H1 (cell line): ENCODE measurements at regions not wholly inside any gene's neighbourhood (a gene's known extent, or its start where the extent isn't known, plus 50 kb on each side); places are given as distances from the start of the nearest gene placed in this dataset.

Source experiments
- CBX5 ChIP-seq: fragments of 300-800, 300-1000 bp; sonication (generic); IDR thresholded peaks from 2 replicates; pipeline ENCODE4 v1.7.1; 2016; ENCODE audit warnings: antibody characterized with exemption, low read length, low read depth
- CHD2 ChIP-seq: IDR thresholded peaks from 2 replicates; pipeline ENCODE4 v1.6.1; 2012; ENCODE audit warnings: low read length, improper control_type of control experiment
- EGR1 ChIP-seq: IDR thresholded peaks from 2 replicates; pipeline ENCODE4 v1.6.1; 2011; ENCODE audit warnings: low read depth, low read length, borderline replicate concordance
- GTF2F1 ChIP-seq: IDR thresholded peaks from 2 replicates; pipeline ENCODE4 v1.6.1; 2012; ENCODE audit warnings: low read depth, low read length, improper control_type of control experiment, borderline replicate concordance
- KDM4A ChIP-seq: IDR thresholded peaks from one replicate; pipeline ENCODE4 v1.7.1; 2012; ENCODE audit warnings: low read depth, mild to moderate bottlenecking, moderate library complexity, low read length, inconsistent platforms; ENCODE audit not compliant: severe bottlenecking
- NRF1 ChIP-seq: IDR thresholded peaks from 2 replicates; pipeline ENCODE4 v1.6.1; 2011; ENCODE audit warnings: mild to moderate bottlenecking, low read depth, low read length, improper control_type of control experiment
- POU5F1 ChIP-seq: IDR thresholded peaks from 2 replicates; pipeline ENCODE4 v1.6.1; 2011; ENCODE audit warnings: low read depth, mild to moderate bottlenecking, low read length, moderate library complexity
- RAD21 ChIP-seq, 2 experiments: IDR thresholded peaks in 1 of 2; conservative IDR thresholded peaks in 1 of 2; 2 replicates each; pipeline ENCODE4 v1.6.1; 2011; ENCODE audit warnings: low read depth in 2 of 2, low read length in 2 of 2, improper control_type of control experiment in 1 of 2, inconsistent platforms in 1 of 2, mild to moderate bottlenecking in 1 of 2, moderate library complexity in 1 of 2
- SIN3A ChIP-seq, 2 experiments: IDR thresholded peaks in 1 of 2; conservative IDR thresholded peaks in 1 of 2; 2 replicates each; pipeline ENCODE4 v1.6.1; 2011 to 2012; ENCODE audit warnings: low read length in 2 of 2, improper control_type of control experiment in 1 of 2, low read depth in 1 of 2, mild to moderate bottlenecking in 1 of 2
- TEAD4 ChIP-seq: IDR thresholded peaks from 2 replicates; pipeline ENCODE4 v1.6.1; 2012; ENCODE audit warnings: low read depth, low read length, inconsistent platforms, mixed read lengths
- YY1 ChIP-seq: IDR thresholded peaks from 2 replicates; pipeline ENCODE4 v1.6.1; 2011; ENCODE audit warnings: low read depth, mild to moderate bottlenecking, low read length
- ZNF274 ChIP-seq: IDR thresholded peaks from 2 replicates; pipeline ENCODE4 v1.7.0; 2012; ENCODE audit warnings: low read length, borderline replicate concordance; ENCODE audit errors: extremely low read depth
- TF ChIP-seq, protein P1 (sequence below), 3 experiments: IDR thresholded peaks; 1 replicate in 2 of 3; 2 replicates in 1 of 3; pipeline versions ENCODE4 v1.5.1 to v1.6.1; 2011; ENCODE audit warnings: low read length in 3 of 3, mild to moderate bottlenecking in 3 of 3, inconsistent platforms in 2 of 3, low read depth in 1 of 3, moderate library complexity in 1 of 3; ENCODE audit not compliant: insufficient read depth in 1 of 3; ENCODE audit errors: control extremely low read depth in 1 of 3
- TF ChIP-seq, protein P2 (sequence below): IDR thresholded peaks from 2 replicates; pipeline ENCODE4 v1.6.1; 2012; ENCODE audit warnings: inconsistent platforms

DNA sequence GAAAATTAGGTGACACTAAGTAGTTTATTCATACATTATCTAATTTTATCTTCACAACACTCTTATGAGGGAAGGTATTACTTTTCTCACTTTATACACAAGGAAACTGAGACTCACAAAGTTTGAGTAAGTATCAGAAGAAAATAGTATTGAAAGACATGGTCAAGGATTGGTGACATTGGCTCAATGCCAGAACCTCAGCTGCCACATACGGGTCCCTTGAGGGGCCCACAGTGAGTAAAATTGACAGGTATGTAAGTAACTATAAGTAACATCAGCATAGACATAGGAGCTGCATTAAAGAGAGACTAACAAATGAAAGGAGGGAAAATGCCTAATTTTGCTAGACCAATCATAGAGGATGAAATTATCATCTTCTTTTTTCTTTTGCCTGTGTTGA lies 134.1 kb downstream of the COX18 start:
- TF ChIP-seq, protein P1, sequence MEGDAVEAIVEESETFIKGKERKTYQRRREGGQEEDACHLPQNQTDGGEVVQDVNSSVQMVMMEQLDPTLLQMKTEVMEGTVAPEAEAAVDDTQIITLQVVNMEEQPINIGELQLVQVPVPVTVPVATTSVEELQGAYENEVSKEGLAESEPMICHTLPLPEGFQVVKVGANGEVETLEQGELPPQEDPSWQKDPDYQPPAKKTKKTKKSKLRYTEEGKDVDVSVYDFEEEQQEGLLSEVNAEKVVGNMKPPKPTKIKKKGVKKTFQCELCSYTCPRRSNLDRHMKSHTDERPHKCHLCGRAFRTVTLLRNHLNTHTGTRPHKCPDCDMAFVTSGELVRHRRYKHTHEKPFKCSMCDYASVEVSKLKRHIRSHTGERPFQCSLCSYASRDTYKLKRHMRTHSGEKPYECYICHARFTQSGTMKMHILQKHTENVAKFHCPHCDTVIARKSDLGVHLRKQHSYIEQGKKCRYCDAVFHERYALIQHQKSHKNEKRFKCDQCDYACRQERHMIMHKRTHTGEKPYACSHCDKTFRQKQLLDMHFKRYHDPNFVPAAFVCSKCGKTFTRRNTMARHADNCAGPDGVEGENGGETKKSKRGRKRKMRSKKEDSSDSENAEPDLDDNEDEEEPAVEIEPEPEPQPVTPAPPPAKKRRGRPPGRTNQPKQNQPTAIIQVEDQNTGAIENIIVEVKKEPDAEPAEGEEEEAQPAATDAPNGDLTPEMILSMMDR (IDR thresholded peaks at IDR 0.05; ENCODE audit: control extremely low read depth in 1 of 3, insufficient read depth in 1 of 3, low read depth in 1 of 3, low read length in 3 of 3) = no peak
- TF ChIP-seq RAD21 (IDR thresholded peaks at IDR 0.05 in 1 of 2, conservative IDR thresholded peaks at IDR 0.05 in 1 of 2; ENCODE audit: low read depth in 2 of 2, low read length in 2 of 2) (no peak), EGR1 (no peak), CHD2 (no peak), YY1 (no peak), CBX5 (no peak), POU5F1 (no peak), ZNF274 (no peak), TEAD4 (no peak), SIN3A (conservative IDR thresholded peaks at IDR 0.05 in 1 of 2, IDR thresholded peaks at IDR 0.05 in 1 of 2; ENCODE audit: low read depth in 1 of 2, low read length in 2 of 2) (no peak), KDM4A (no peak), NRF1 (no peak), GTF2F1 (no peak)
- TF ChIP-seq, protein P2, sequence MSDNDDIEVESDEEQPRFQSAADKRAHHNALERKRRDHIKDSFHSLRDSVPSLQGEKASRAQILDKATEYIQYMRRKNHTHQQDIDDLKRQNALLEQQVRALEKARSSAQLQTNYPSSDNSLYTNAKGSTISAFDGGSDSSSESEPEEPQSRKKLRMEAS = no peak
